ENCODE measurements at regions not wholly inside any gene's neighbourhood (a gene's known extent, or its start where the extent isn't known, plus 50 kb on each side); places are given as distances from the start of the nearest gene placed in this dataset.

- ChIA-PET POLR2A (no interaction called here), CTCF (no interaction called here)
- no TSS peak for BruUV-seq (replicated peaks)
- Mint-ChIP-seq H3K27me3 (ENCODE audit: insufficient read depth, unreplicated experiment) (no peaks in the 10 kb centered on the region), H3K27ac (ENCODE audit: unreplicated experiment) (peak overlapping the region; percentile 97), H3K9me3 (ENCODE audit: unreplicated experiment) (no peaks in the 10 kb centered on the region), H3K4me3 (ENCODE audit: unreplicated experiment) (no peak overlapping the region), H3K4me1 (ENCODE audit: low read depth, unreplicated experiment) (peaks cover 51% of the 10 kb centered on the region), H3K36me3 (ENCODE audit: insufficient read depth, unreplicated experiment) (peaks cover 24% of the 10 kb centered on the region)
- intact Hi-C loops (cut with micrococcal nuclease; ENCODE audit: unreplicated experiment): no loop called here
- H3K27me3 ChIP-seq (replicated peaks; ENCODE audit: control insufficient read depth, insufficient read depth, low read length): no peaks in the 10 kb centered on the region
- no peak overlapping the region for H3K4me3 ChIP-seq (ENCODE audit: low read depth, low read length)
- no peaks in the 10 kb centered on the region for H3K36me3 ChIP-seq (ENCODE audit: control insufficient read depth, insufficient read depth, low read length)
- H3K4me1 ChIP-seq: peaks cover 53% of the 10 kb centered on the region
- TF ChIP-seq CTCF (IDR thresholded peaks at IDR 0.05; ENCODE audit: insufficient read depth in 1 of 2, low read depth in 1 of 2, low read length in 1 of 2, severe bottlenecking in 1 of 2, unreplicated experiment in 1 of 2): no peak
- no peaks in the 10 kb centered on the region for H3K9me3 ChIP-seq
- no peak for DNase-seq
Observed at GRCh38 chr12:124685689-124686369, 118.4 kb upstream of the NCOR2 start.

GRCh38 chr12:124684971-124685688 lies 117.7 kb upstream of the NCOR2 start:
- no peaks in the 10 kb centered on the region for H3K9me3 Mint-ChIP-seq (ENCODE audit: unreplicated experiment)
- TF ChIP-seq CTCF (IDR thresholded peaks at IDR 0.05; ENCODE audit: insufficient read depth in 1 of 2, low read depth in 1 of 2, low read length in 1 of 2, severe bottlenecking in 1 of 2, unreplicated experiment in 1 of 2): no peak
- Histone ChIP-seq H3K4me3 (ENCODE audit: low read depth, low read length) (no peak overlapping the region), H3K36me3 (ENCODE audit: control insufficient read depth, insufficient read depth, low read length) (no peaks in the 10 kb centered on the region), H3K4me1 (peaks cover 57% of the 10 kb centered on the region), H3K27me3 (replicated peaks; ENCODE audit: control insufficient read depth, insufficient read depth, low read length) (no peaks in the 10 kb centered on the region), H3K9me3 (no peaks in the 10 kb centered on the region)
- DNase-seq: no peak
- CTCF ChIA-PET: no interaction called here
- peak overlapping the region; percentile 97 for H3K27ac Mint-ChIP-seq (ENCODE audit: unreplicated experiment)
- H3K4me3 Mint-ChIP-seq (ENCODE audit: unreplicated experiment): no peak overlapping the region
- peaks cover 24% of the 10 kb centered on the region for H3K36me3 Mint-ChIP-seq (ENCODE audit: insufficient read depth, unreplicated experiment)
- POLR2A ChIA-PET: no interaction called here
- no TSS peak for BruUV-seq (replicated peaks)
- H3K27me3 Mint-ChIP-seq (ENCODE audit: insufficient read depth, unreplicated experiment): no peaks in the 10 kb centered on the region
- peaks cover 51% of the 10 kb centered on the region for H3K4me1 Mint-ChIP-seq (ENCODE audit: low read depth, unreplicated experiment)
- intact Hi-C loops (cut with micrococcal nuclease; ENCODE audit: unreplicated experiment): loop anchor here (5.0 kb wide), 2 partner anchors 37 to 82 kb away; no protein-coding TSS in a partner anchor

- Histone ChIP-seq H3K4me3 (ENCODE audit: low read depth, low read length) (no peak overlapping the region), H3K36me3 (ENCODE audit: control insufficient read depth, insufficient read depth, low read length) (no peaks in the 10 kb centered on the region), H3K27me3 (replicated peaks; ENCODE audit: control insufficient read depth, insufficient read depth, low read length) (no peaks in the 10 kb centered on the region), H3K9me3 (no peaks in the 10 kb centered on the region), H3K4me1 (peaks cover 60% of the 10 kb centered on the region)
- Mint-ChIP-seq H3K4me3 (ENCODE audit: unreplicated experiment) (peak overlapping the region; percentile 10), H3K27ac (ENCODE audit: unreplicated experiment) (peak overlapping the region; percentile 97), H3K4me1 (ENCODE audit: low read depth, unreplicated experiment) (peaks cover 54% of the 10 kb centered on the region), H3K9me3 (ENCODE audit: unreplicated experiment) (no peaks in the 10 kb centered on the region), H3K27me3 (ENCODE audit: insufficient read depth, unreplicated experiment) (no peaks in the 10 kb centered on the region), H3K36me3 (ENCODE audit: insufficient read depth, unreplicated experiment) (peaks cover 24% of the 10 kb centered on the region)
- intact Hi-C loops (cut with micrococcal nuclease; ENCODE audit: unreplicated experiment): loop anchor here (5.0 kb wide), 2 partner anchors 38 to 83 kb away; no protein-coding TSS in a partner anchor
- BruUV-seq (replicated peaks): no TSS peak
- no peak for DNase-seq
- TF ChIP-seq CTCF (IDR thresholded peaks at IDR 0.05; ENCODE audit: insufficient read depth in 1 of 2, low read depth in 1 of 2, low read length in 1 of 2, severe bottlenecking in 1 of 2, unreplicated experiment in 1 of 2): no peak
- ChIA-PET POLR2A (no interaction called here), CTCF (no interaction called here)
Observed at GRCh38 chr12:124684496-124684895, 117.1 kb upstream of the NCOR2 start.
